ENCODE measurements at regions not wholly inside any gene's neighbourhood (a gene's known extent, or its start where the extent isn't known, plus 50 kb on each side); places are given as distances from the start of the nearest gene placed in this dataset.

DNA sequence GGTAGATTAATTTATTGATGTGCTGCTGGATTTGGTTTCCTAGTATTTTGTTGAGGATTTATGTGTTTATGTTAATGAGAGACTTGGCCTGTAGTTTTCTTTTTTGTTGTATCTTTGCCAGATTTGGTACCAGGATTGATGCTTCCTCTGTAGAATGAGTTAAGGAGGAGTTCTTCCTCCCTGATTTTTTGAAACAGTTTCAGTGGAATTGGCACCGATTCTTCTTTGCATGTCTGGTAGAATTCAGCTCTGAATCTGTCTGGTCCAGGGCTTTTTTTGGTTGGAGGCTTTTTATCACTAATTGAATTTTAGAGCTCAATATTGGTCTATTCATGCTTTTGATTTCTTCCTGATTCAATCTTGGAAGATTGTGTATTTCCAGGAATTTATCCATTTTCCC lies 174.0 kb upstream of the NDST4 start:
- in situ Hi-C loops (cut with MboI; ENCODE audit: low pct_ligation_motif_present in 1 of 4, low pct_unique_long_range_greater_than_20kb in 1 of 4, low sequenced_read_pairs in 3 of 4) (no loop called here), intact Hi-C loops (cut with DNase I; ENCODE audit: low total_unique reads) (no loop called here)
- DNase-seq = no peak
- H3K27ac ChIP-seq = no peak overlapping the region
- H3K27me3 ChIP-seq = no peaks in the 10 kb centered on the region
- TF ChIP-seq, protein P1, sequence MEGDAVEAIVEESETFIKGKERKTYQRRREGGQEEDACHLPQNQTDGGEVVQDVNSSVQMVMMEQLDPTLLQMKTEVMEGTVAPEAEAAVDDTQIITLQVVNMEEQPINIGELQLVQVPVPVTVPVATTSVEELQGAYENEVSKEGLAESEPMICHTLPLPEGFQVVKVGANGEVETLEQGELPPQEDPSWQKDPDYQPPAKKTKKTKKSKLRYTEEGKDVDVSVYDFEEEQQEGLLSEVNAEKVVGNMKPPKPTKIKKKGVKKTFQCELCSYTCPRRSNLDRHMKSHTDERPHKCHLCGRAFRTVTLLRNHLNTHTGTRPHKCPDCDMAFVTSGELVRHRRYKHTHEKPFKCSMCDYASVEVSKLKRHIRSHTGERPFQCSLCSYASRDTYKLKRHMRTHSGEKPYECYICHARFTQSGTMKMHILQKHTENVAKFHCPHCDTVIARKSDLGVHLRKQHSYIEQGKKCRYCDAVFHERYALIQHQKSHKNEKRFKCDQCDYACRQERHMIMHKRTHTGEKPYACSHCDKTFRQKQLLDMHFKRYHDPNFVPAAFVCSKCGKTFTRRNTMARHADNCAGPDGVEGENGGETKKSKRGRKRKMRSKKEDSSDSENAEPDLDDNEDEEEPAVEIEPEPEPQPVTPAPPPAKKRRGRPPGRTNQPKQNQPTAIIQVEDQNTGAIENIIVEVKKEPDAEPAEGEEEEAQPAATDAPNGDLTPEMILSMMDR (IDR thresholded peaks at IDR 0.05) = no peak
- no peak for TF ChIP-seq POLR2A (IDR thresholded peaks at IDR 0.05)
- no peak for TF ChIP-seq POLR2AphosphoS5 (IDR thresholded peaks at IDR 0.05)
- TF ChIP-seq EP300 (IDR thresholded peaks at IDR 0.05; ENCODE audit: low read depth) = no peak
- no peak overlapping the region for H3K4me3 ChIP-seq
- no peaks in the 10 kb centered on the region for H3K36me3 ChIP-seq
- H3K9me3 ChIP-seq = no peaks in the 10 kb centered on the region
- no peaks in the 10 kb centered on the region for H3K4me1 ChIP-seq
- 67 to 83% methylated on average over 1 of the region's 1 CpG for WGBS, 2 donors (ENCODE audit: low coverage in 1 of 2)

DNA sequence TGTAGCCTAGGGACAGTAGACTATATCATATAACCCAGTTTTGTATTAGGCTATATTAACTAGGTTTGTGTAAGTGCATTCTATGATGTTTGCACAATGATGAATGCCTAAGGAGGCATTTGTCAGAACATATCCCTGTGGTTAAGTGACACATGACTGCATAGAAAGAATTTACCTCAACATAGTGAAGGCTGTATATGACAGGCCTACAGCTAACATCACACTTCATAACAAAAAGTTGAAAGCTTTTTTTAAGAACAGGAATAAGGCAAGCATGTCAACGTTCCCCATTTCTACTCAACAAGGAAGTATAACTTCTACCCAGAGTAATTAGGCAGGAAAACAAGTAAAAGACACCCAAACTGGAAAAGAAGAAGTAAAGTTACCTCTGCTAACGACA lies 165.9 kb upstream of the NDST4 start:
- Histone ChIP-seq H3K36me3 (no peaks in the 10 kb centered on the region), H3K9me3 (no peaks in the 10 kb centered on the region), H3K27ac (no peak overlapping the region), H3K27me3 (no peaks in the 10 kb centered on the region), H3K4me1 (no peaks in the 10 kb centered on the region), H3K4me3 (no peak overlapping the region)
- WGBS, 2 donors (ENCODE audit: low coverage in 1 of 2) = 55 to 57% methylated on average over 2 of the region's 2 CpGs
- intact Hi-C loops (cut with DNase I; ENCODE audit: low total_unique reads) (no loop called here), in situ Hi-C loops (cut with MboI; ENCODE audit: low pct_ligation_motif_present in 1 of 4, low pct_unique_long_range_greater_than_20kb in 1 of 4, low sequenced_read_pairs in 3 of 4) (no loop called here)
- no peak for TF ChIP-seq EP300 (IDR thresholded peaks at IDR 0.05; ENCODE audit: low read depth)
- TF ChIP-seq POLR2A (IDR thresholded peaks at IDR 0.05) = no peak
- no peak for TF ChIP-seq POLR2AphosphoS5 (IDR thresholded peaks at IDR 0.05)
- TF ChIP-seq, protein P1 (IDR thresholded peaks at IDR 0.05) = no peak
- DNase-seq = no peak

DNA sequence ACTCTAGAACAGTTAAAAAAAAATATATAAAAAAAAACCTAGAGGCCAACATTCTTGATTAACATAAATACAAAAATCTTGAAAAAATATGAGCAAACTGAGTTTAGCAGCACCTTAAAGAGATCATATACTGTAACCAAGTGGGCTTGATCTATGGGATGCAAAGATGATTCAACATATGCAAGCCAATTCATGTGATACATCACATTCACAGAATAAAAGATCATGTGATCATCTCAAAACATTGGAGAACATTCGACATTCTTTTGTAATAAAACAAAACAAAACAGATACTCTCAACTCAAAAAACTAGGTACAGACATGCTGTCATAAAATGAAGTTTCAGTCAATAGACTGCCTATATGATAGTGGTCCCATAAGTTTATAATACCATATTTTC lies 165.4 kb upstream of the NDST4 start:
- H3K27ac ChIP-seq = no peak overlapping the region
- H3K4me1 ChIP-seq = no peaks in the 10 kb centered on the region
- no peak overlapping the region for H3K4me3 ChIP-seq
- 76 to 100% methylated on average over 1 of the region's 1 CpG for WGBS, 2 donors (ENCODE audit: low coverage in 1 of 2)
- no peaks in the 10 kb centered on the region for H3K9me3 ChIP-seq
- no peaks in the 10 kb centered on the region for H3K36me3 ChIP-seq
- TF ChIP-seq, protein P1 (IDR thresholded peaks at IDR 0.05) = no peak
- no peak for TF ChIP-seq POLR2AphosphoS5 (IDR thresholded peaks at IDR 0.05)
- TF ChIP-seq EP300 (IDR thresholded peaks at IDR 0.05; ENCODE audit: low read depth) = no peak
- TF ChIP-seq POLR2A (IDR thresholded peaks at IDR 0.05) = no peak
- no peaks in the 10 kb centered on the region for H3K27me3 ChIP-seq
- in situ Hi-C loops (cut with MboI; ENCODE audit: low pct_ligation_motif_present in 1 of 4, low pct_unique_long_range_greater_than_20kb in 1 of 4, low sequenced_read_pairs in 3 of 4) (no loop called here), intact Hi-C loops (cut with DNase I; ENCODE audit: low total_unique reads) (no loop called here)
- DNase-seq = no peak

DNA sequence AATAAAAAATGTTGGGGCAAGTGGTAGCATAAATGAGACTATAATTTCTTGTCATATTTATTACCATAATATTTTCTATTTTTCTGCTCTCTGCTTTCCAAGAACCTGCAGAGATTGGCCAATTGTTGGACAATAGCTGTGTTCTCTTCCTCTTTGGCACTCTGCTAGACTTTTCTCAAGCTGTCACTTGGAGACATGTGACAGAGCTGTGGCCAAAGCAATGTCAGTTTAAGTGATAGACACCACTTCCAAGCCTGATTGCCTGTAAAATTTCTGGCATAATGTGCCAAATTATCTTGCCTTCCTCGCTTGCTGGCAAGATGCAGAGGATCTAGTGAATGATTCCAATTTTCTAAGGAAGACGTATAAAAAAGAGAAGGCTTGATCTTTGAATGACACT lies 162.2 kb upstream of the NDST4 start:
- no peaks in the 10 kb centered on the region for H3K4me1 ChIP-seq
- no peaks in the 10 kb centered on the region for H3K27me3 ChIP-seq
- no peaks in the 10 kb centered on the region for H3K9me3 ChIP-seq
- H3K36me3 ChIP-seq = no peaks in the 10 kb centered on the region
- TF ChIP-seq EP300 (IDR thresholded peaks at IDR 0.05; ENCODE audit: low read depth) (no peak), POLR2AphosphoS5 (IDR thresholded peaks at IDR 0.05) (no peak), POLR2A (IDR thresholded peaks at IDR 0.05) (no peak)
- TF ChIP-seq, protein P1 (IDR thresholded peaks at IDR 0.05) = no peak
- WGBS, 2 donors (ENCODE audit: low coverage in 1 of 2) = 51 to 92% methylated on average over 2 of the region's 2 CpGs
- no peak for DNase-seq
- no peak overlapping the region for H3K4me3 ChIP-seq
- H3K27ac ChIP-seq = no peak overlapping the region
- intact Hi-C loops (cut with DNase I; ENCODE audit: low total_unique reads) (no loop called here), in situ Hi-C loops (cut with MboI; ENCODE audit: low pct_ligation_motif_present in 1 of 4, low pct_unique_long_range_greater_than_20kb in 1 of 4, low sequenced_read_pairs in 3 of 4) (no loop called here)

All from transverse colon (tissue), 4 donors.